Fibroblast of skin of left quadriceps (primary cell): ENCODE measurements at regions not wholly inside any gene's neighbourhood (a gene's known extent, or its start where the extent isn't known, plus 50 kb on each side); places are given as distances from the start of the nearest gene placed in this dataset.

Source experiments
- DNase-seq, 2 experiments: peaks; one replicate each; pipeline ENCODE4 v3.0.0-alpha.2; 2013; ENCODE audit warnings: low read depth in 2 of 2

DNA sequence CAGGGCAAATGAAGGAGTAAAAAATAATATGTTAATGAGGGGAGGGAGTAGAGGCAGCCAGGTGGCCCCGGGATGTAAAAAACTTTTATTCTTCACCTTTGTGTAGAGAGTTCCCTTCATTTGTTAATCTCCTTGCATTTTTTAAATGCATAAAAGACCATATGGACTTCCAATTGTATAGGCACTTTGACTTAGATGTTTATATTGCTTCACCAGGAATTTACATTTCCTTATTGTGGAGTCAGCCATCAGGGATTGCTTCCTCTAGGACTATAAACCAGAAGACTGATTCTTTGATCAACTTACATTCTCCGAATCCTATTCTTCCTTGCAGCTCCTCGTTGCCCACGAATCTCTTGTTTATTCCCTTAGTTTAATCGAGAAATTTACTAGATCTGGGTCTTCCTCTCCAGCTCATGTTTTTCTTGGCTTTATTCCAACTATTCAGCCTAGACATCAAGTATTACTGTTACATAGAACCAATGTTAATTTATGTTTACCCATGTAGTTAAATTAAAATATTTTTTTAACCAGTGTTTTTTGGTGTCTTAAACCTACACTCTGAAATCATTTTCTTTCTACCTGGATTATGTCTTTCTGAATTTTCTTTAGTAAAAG, 1187.0 kb upstream of the SLC10A2 start:
- no peak for DNase-seq

DNA sequence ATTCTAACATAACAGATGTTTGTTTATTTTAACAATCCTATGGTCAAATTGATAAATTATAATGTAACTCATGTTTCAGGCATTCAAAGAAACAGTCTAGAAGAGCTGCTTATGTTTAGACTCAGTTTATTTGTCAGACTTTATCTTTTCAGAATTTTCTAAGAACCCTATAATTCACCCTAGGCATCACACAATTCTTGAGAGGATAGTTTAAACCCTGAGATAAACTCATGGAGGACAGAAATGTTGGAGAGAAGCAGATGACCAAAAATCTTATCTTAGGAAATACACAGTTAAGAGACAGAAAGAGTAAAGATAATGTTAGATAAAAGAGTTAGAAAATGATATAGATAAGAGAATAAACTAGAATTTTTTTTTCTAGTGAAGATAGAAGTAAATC, 1185.7 kb upstream of the SLC10A2 start:
- no peak for DNase-seq

DNA sequence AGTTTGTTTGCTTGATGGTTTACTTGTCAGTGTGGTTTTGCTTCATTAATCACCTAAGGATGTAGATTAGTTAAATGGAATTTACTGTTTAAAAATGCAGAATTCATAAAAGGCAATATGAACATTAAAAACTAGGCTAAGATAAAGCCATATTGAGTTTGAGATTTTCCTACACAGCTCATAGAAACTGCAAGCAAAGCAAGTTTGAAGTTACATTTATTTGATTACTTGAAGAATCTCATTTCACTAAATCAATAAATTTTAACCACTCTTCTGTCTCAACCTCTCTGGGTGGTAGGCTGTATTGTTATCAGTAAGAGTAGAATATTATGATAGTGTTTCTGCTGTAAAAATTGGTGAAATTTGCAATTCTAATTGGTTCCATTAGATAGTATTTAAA, 1180.7 kb upstream of the SLC10A2 start:
- DNase-seq, result no peak

DNA sequence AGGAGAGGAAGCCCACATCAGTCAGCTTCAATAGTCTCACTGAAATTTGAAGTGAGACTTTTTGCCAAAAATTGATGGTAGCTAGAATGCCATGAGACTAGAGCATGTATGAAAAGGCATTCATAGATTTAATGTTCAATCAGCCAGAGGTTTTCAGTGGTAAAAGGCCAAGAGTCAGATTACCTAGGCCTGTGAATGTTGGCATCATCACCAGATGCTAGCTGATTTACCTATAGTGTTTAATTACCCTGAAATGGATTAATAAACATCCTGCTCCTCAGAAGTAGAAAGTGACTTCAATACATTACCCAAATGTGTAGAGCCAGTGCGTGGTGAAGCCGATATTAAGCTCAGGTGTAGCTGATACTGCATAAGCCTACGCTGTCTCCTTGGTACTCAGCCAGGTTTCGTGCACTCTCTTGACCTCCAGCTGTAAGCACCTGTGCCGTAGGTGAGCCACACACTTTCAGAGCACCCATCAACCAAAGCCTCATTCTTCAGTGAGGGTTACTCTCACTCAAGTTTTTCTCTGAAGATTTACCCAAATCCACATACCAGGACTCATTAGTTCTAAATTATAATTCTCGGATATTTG, 1140.3 kb upstream of the SLC10A2 start:
- DNase-seq, result no peak

DNA sequence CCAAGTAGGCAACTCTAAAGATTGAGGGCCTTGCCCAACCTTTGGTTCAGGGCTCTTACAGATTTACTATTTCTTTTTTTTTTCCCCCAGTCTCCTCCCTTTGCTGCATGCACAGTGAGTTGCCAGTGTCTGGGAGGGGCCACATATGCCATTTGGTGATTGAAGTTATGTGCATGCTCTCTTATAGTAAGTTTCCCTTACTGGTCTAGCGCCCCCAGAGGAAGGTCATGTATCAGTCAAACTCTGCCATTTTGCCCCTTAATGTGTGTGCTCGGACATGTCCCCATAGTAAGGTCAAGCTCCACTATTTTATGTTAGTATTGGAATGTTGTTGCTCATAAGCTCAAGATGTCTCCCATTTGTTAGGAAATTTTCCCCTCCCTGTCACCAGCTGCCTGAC, 1138.0 kb upstream of the SLC10A2 start:
- DNase-seq, result no peak

DNA sequence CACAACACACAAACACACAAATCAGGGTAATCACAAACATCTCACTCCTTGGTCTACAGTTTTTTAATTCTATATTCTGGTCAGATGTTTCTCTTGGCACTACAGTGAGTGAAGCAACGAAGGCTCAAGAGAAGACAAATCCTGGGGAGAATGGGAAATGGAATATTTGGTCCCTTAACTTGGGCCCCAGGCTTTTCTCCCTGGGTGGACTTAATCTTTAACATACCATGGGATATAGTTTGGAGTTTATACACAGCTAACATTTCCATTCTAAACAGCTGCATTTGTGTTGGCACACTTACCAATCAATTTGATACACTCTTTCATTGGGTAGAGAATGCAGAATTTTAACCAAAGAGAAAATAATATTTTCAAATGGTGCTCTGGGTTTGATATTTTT, 1132.6 kb upstream of the SLC10A2 start:
- DNase-seq, result no peak

DNA sequence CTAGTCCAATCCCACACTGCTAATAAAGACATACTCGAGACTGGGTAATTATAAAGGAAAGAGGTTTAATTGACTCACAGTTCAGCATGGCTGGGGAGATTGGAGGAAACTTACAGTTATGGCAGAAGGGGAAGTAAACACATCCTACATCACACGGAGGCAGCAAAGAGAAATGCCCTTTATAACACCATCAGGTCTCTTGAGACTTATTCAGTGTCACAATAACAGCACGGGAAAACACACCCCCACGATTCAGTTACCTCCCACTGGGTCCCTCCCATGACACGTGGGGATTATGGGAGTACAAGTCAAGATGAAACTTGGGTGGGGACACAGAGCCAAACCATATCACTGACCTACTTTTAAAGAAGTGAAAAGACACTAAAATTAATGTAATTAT, 1130.4 kb upstream of the SLC10A2 start:
- no peak for DNase-seq

DNA sequence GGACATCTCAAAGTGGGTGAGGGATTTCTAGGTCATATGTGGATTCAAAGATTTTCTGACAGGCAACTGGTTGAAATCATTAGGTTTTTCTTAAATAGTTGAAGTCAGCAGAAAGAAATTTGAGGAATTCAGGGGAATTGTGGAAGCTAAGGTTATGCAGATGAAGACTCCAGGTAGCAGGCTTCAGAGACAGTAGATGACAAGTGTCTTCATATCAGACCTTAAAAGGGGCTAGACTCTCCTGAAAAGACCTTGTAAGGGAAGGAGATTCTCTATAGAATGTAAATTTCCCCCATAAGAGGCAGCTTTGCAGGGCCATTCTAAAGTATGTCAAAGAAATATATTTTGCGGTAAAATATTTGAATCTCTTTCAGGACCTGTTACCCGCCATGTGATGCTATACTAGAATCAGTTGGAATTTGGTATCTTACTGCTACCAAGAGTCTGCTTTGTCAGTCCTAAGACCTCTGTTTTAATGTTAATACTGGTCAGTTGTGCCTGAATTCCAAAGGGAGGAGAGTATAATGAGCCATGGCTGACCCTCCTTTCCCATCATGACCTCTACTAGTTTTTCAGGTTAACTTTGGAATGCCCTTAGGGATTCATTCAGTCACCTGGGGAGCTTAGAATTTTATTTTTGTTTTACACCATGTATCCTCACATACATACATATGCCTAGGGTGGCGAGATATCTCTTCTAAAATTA, 1115.5 kb upstream of the SLC10A2 start:
- no peak for DNase-seq

DNA sequence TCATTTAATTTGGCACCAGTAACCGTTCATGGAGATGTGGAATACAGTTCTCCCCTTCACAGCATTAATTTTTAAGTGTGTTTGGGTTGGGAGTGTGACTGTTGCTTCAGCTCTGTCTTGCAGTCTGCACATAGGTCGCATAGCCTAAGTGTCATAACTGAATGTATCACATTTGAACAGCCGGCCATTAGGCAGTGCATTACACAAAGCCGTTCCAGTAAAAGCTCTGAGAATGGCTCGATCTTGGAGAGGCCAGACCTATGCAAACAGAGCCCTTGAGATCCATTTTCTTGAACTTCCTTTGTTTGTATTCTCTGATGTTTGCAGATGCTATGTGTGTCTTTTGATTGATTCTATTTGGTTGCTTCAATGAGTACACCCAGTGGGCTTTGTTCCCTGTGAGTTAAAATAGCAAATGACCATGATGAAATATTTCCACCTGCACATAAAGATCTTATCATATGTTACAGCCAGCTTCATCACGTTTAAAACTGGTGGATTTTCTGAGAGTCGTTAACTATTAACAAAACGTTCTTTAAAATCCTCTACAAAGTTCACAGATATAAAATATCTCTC, 1104.9 kb upstream of the SLC10A2 start:
- no peak for DNase-seq

DNA sequence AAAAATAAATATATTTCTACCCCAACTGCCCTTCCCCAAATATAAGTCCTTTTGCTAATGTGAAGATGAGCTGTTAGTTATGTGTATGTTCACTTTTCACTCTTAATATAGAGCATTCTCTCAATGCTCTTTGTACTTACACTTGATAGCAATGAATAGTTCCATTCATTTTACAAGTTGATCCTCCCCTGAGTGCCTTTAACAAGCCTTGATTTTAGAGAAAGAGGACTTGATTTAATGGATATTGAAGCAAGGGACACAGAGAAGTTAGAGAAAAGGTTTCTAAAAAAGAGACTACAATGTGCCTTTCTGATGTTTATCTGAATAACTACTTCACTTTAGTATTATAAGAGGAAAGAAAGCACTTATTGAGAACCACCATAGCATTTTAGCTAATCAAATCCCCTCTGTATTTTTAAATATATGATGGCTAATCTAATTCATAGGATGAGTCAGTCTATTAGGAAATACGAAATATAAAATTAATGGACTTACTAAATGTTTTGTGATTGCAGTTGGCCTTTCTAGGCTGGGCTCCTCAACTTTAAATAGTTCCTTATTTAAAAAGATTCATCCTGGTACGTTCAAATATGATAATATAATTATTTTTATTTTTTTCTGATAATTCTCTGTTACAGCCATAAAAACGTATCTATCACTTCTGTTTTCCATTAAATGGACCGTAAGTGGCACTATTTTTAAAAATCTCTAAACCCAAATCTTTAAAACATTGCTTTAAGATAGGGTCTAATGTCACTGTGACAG, 1097.8 kb upstream of the SLC10A2 start:
- DNase-seq, result no peak

DNA sequence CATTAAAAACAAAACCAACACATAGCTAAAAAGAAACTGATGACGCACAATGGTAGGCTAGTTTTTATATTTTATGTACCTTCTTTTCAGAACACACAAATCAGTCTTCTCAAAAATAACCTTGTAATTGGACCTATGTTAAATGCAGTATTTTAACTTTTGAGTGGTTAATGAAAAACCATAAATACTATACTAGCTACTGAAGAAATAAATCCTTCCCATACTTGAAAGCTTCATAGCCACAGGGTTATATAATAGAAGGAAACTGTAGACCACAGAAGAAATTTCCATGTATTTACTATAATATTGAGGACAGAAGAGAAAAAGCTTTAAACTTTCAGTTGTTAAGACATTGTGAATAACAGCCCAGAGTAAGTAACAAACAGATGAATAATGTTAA, 1094.3 kb upstream of the SLC10A2 start:
- DNase-seq, result no peak

DNA sequence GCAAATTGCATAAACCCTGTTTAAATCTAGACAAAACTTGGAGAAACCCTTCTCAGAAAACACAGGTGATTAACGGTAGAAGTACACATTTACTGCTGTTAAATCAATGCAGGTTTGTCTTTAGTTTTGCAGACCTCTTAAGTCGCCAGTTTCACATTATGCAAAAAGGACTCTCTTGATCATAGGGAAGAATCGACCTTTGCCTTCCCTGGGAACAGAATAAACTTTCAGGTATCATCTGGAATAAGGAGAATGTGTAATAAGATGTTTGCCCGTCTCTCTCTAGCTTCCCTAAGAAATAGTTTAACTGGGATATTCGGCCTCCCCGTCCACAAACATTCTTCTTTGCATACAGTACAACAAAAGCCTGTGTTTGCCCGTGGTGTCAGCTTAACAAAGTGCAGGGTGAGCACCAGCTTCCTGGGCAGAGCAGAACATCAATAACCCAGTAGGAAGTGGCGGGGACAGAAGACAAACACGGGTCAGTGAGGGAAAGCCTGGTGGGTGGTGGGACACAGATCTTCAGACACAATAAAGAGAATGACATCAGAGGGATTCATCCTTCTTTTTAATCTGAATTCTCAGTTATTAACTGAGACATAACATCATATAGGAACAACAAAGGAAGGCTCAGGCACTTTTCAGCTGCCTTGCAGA, 1077.7 kb upstream of the SLC10A2 start:
- DNase-seq, result no peak

DNA sequence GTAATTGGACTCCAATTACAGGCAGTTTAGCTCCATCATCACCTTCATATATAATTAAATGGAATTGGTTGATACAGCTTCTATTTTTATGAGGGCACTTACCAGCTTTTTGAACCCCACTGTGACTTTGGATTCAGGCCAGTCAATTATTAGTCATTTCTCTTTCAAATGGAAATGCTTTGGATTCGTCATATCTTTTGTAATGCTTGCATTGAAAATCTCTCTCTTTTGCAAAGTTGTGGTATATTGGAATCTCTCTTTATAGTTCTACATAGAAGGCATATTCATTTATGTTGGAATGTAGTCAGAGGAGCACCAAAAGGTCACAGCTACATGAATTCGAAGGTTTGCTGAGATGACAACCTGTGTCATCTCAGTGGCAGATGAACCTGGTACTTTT, 1074.3 kb upstream of the SLC10A2 start:
- peak; percentile 12 to 17 for DNase-seq

DNA sequence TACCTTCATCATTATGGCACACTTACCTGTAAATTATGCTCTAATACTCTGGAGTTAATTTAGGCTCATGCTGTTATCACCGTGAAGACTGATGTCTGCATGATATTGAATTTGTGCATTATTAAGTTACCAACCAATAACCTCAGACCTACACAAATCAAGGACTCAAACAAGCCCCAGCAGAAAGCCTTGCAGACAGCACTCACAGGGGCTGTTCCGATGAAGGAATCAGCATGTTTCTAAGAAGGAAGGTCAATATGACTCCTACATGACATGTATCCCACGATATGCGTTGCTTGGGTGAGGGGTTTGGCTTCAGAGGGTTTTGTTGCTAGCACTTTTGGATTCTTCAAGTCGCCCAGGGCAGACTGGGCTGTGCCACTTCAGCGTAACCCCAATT, 1071.2 kb upstream of the SLC10A2 start:
- DNase-seq, result no peak

DNA sequence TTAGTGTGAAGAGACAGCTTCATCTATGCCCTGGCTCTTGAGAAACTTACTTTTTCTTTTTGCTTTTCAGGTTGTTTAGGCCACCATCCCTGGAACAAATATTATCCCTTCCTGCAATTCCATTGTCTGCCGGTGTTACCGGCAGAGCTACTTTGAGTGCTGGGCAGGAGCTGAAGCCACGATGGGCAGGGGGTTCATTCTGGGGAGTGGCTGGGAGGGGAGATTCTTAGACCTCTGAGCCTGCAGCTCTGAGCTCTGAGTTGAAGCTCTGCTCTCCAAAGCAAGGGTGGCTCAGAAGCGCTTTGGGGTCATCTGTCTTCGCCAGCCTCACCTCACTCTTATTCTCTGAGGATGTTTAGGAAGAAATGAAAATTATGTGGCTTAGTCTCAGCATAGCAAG, 1066.6 kb upstream of the SLC10A2 start:
- no peak for DNase-seq

DNA sequence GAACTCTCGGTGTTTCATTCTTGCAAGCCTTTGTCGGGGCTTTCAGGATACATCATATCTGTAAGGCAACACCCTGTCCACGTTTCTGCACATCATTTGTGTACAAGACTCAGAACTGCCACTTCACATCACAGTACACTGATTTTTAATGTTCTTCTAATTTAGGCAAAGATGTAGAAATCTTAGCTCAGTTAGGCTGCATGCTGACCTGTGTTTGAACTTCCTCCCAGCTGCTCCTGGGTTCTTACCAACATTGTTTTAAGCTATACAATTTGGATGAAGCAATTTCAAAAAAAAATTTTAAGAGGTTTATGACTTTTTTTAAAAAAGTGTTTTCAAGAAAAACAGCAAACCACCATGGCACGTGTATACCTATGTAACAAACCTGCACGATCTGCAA, 1047.9 kb upstream of the SLC10A2 start:
- DNase-seq, result no peak

DNA sequence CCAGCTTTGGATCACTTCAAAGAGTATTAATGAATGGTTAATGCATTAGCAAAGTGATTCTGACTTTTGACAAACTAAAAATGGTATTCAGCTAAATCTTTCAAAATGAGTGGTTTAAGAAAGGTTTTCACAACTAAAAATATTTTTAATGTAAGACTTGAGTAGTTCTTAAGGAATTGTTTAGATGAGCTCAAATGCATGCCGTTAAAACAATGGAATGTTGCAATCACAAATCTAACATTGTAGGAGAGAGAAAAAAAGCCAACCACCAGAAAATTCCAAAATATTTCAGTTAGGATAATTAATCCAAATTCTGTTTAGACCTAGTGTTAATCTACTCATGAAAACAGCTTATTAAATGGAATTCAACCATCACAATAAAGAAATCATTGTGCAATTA, 1044.8 kb upstream of the SLC10A2 start:
- DNase-seq, result no peak

DNA sequence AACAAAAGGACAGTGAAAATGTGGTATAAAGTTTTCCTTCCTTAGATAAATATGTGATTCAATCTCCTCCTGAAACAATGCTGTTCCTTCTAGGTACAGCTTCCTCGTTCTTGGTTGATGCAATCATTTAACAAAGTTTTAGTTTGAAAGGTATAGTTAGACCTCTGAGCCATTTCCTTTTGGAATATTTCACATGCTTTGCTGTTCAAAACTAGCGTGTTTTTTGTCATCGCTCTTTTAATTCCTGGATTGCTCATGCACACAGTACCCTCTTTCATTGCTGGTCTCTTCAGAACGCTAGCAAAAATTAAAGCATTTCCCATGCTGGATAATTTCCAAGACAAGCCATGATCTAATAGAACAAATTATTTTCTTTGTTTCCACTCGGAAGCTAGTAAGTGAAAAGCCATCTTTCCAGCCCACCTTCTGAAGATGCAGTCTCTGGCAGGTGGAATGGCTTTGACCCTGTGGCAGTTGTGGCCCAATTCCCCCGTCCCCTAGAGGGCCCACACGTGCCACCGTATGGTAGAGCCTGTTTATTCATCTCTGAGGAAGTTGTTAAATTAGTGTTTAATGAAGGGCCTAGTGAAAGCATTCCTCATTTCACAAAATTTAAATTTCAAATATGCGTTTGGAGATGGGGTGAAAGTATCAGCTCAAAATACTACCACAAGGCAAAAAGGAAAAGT, 1040.6 kb upstream of the SLC10A2 start:
- DNase-seq, result no peak

DNA sequence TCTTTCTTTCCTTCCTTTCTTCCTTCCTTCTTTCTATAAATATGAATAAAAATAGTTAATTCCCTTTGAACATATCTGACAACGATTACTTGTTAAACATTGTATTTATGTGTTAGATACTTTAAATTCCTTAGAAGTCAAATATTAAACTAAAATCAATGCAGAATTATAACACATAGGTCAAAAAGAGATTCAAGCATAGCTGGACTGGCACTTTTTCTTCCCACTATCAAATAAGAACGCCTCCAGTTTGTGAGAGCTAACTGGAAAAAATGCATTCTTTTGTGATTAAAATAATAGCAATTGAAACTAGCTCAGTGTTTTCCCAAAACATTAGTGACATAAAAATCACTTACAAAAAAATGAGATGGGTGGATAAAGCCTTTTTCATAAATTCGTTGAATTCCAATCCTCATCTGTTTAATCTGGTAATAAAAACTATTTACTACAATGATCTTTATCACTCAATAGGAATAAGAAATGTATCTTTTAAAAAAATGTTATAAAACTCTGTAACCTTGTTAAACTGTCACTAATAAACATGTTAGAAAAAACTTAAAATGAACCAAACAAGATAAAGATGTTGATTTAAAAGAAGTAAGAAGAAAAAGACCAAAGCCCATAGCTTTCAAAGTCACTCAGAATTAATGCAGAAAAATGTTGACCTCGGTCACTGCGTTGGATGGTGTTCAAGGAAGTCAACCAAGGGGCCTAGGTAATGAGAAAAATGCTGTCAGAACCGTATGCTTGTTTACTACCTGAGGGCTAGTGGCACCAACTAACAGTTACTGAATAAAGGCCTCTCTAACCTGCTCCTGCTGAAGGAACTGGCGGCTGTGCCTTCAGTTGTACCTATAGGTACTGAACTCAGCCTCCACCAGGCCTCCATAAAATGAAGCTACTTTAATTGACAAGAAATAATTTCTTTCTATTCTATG, 1039.5 kb upstream of the SLC10A2 start:
- DNase-seq, result no peak

DNA sequence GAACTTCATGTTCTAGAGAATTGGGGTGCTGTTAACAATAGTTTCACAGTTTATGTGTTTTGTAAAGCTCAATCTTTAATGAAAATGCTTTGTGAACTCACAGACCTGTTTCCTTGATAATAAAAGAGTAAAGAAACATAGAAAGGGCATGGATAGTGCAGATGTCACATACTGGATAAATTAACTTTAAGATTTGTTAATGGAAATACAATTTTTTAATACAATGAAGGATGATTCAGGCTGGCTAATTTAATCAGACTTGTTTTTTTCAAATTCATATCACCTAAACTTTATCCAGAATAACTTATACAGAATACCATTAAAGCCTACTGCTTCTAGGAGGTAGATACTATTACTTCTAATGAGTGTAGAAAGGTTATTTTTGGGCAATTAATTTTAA, 1033.5 kb upstream of the SLC10A2 start:
- no peak for DNase-seq
